Neural progenitor cell (in vitro differentiated cells): ENCODE measurements at regions not wholly inside any gene's neighbourhood (a gene's known extent, or its start where the extent isn't known, plus 50 kb on each side); places are given as distances from the start of the nearest gene placed in this dataset.
"Not testable (repeated sequence)": the region's sequence is repeated elsewhere in the genome, so short reads cannot be mapped to it uniquely, and the experiment has no call there.

Source experiments
- CTCF ChIP-seq: fragments of 200-600 bp; sonication (generic); IDR thresholded peaks from 2 replicates; pipeline ENCODE4 v1.5.1; 2017; ENCODE audit warnings: antibody characterized with exemption, mild to moderate bottlenecking
- EZH2phosphoT487 ChIP-seq: fragments of 200-600 bp; sonication (generic); IDR thresholded peaks from 2 replicates; pipeline ENCODE4 v1.6.1; 2017; ENCODE audit warnings: antibody characterized with exemption

GRCh38 chr17:55939181-55939810 lies 188.4 kb downstream of the PCTP start:
- TF ChIP-seq CTCF, EZH2phosphoT487: not testable (repeated sequence)
